Stomach (tissue), 4 donors: ENCODE measurements at regions not wholly inside any gene's neighbourhood (a gene's known extent, or its start where the extent isn't known, plus 50 kb on each side); places are given as distances from the start of the nearest gene placed in this dataset.

ENCODE experiments used
- CTCF ChIP-seq, 7 experiments: fragments of 450-650 bp in 4 of 7; fragments of 200-600 bp in 3 of 7; sonication (generic) in 3 of 7; IDR thresholded peaks; one replicate each; pipeline ENCODE4 v1.5.1; 2016 to 2019; ENCODE audit warnings: antibody characterized with exemption in 7 of 7, control low read depth in 2 of 7, mild to moderate bottlenecking in 1 of 7
- EP300 ChIP-seq: sonication (generic); formaldehyde crosslinking; IDR thresholded peaks from one replicate; pipeline ENCODE4 v1.6.1; 2017; ENCODE audit warnings: antibody characterized with exemption
- POLR2A ChIP-seq, 4 donors: fragments of 450-650 bp; IDR thresholded peaks; one replicate each; pipeline ENCODE4 v1.6.1; 2016; ENCODE audit warnings: antibody characterized with exemption in 4 of 4, control low read depth in 2 of 4, mild to moderate bottlenecking in 1 of 4, moderate library complexity in 1 of 4
- POLR2AphosphoS5 ChIP-seq, 3 donors: sonication (generic); formaldehyde crosslinking; IDR thresholded peaks; one replicate each; pipeline ENCODE4 v1.6.1; 2016; ENCODE audit warnings: antibody characterized with exemption in 3 of 3

- TF ChIP-seq EP300 (no peak), POLR2AphosphoS5 (IDR thresholded peaks at IDR 0.05) (no peak), POLR2A (IDR thresholded peaks at IDR 0.05) (no peak), CTCF (IDR thresholded peaks at IDR 0.05) (no peak)
These were observed 637.1 kb downstream of the ANKRD7 start for GRCh38 chr7:118861581-118861980.
